Karpas-422 (cell line): ENCODE measurements at regions not wholly inside any gene's neighbourhood (a gene's known extent, or its start where the extent isn't known, plus 50 kb on each side); places are given as distances from the start of the nearest gene placed in this dataset.
"Not testable (repeated sequence)": the region's sequence is repeated elsewhere in the genome, so short reads cannot be mapped to it uniquely, and the experiment has no call there.

Experiments
- DNase-seq: peaks from one replicate; pipeline ENCODE4 v3.0.0-alpha.2; 2015
- H2AFZ ChIP-seq: fragments of 200-600 bp; sonication (generic); 2 replicates; pipeline ENCODE4 v1.6.1; 2014; ENCODE audit warnings: antibody characterized with exemption, low read length, mixed read lengths
- H3K27ac ChIP-seq: fragments of 200-600 bp; sonication (generic); 2 replicates; pipeline ENCODE4 v1.5.1; 2014; ENCODE audit warnings: mild to moderate bottlenecking, low read length, moderate library complexity
- H3K27me3 ChIP-seq: fragments of 200-600 bp; sonication (generic); 2 replicates; pipeline ENCODE4 v1.6.1; 2014; ENCODE audit warnings: low read length, mixed read lengths
- H3K36me3 ChIP-seq: fragments of 200-600 bp; sonication (generic); 2 replicates; pipeline ENCODE4 v1.6.1; 2014; ENCODE audit warnings: low read length, mixed read lengths; ENCODE audit not compliant: insufficient read depth
- H3K4me1 ChIP-seq: fragments of 200-600 bp; sonication (generic); 2 replicates; pipeline ENCODE4 v1.6.1; 2014; ENCODE audit warnings: mild to moderate bottlenecking, low read length, mixed read lengths
- H3K4me2 ChIP-seq: fragments of 200-600 bp; sonication (generic); 2 replicates; pipeline ENCODE4 v1.6.1; 2014; ENCODE audit warnings: low read length, low read depth, mild to moderate bottlenecking; ENCODE audit not compliant: poor library complexity, severe bottlenecking
- H3K4me3 ChIP-seq: fragments of 200-600 bp; sonication (generic); 2 replicates; pipeline ENCODE4 v1.5.1; 2014; ENCODE audit warnings: mild to moderate bottlenecking, antibody characterized with exemption, low read length, mixed read lengths
- H3K79me2 ChIP-seq: fragments of 200-600 bp; sonication (generic); 2 replicates; pipeline ENCODE4 v1.6.1; 2014; ENCODE audit warnings: mild to moderate bottlenecking, low read length, mixed read lengths
- H3K9ac ChIP-seq: fragments of 200-600 bp; sonication (generic); 2 replicates; pipeline ENCODE4 v1.6.0; 2014; ENCODE audit warnings: low read length
- H3K9me2 ChIP-seq: fragments of 200-600 bp; sonication (generic), shearing (Covaris generic); replicated peaks from 2 replicates; pipeline ENCODE4 v1.6.0; 2014; ENCODE audit warnings: mild to moderate bottlenecking, low read length, moderate library complexity; ENCODE audit not compliant: insufficient read depth
- H3K9me3 ChIP-seq: fragments of 300-700, 200-600 bp; sonication (generic); 2 replicates; pipeline ENCODE4 v1.6.1; 2014; ENCODE audit warnings: low read length, mixed read lengths
- H4K20me1 ChIP-seq: fragments of 200-600 bp; sonication (generic); 2 replicates; pipeline ENCODE4 v1.6.1; 2014; ENCODE audit warnings: mild to moderate bottlenecking, antibody characterized with exemption, low read length, low read depth; ENCODE audit not compliant: insufficient read depth

DNA sequence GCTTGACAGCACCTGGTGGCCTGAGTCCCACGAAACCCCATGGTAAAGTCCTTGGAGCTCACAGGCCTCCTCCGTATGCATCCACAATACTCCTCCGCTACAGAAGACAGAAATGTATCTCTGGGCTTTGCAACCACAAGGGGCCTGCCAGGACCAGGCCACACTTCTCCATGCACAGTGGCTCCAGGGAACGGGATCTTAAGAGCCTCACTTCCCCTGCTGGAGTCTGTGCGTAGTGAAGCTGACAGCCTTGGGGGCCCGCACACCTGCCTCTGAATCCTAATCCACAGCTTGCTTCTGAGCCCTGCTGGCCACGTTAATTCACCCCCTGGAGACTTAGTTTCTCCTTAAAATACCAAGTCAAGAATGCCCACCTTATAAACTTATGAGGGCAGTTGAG is 125.7 kb downstream of the COPRS start:
- no peaks in the 10 kb centered on the region for H3K36me3 ChIP-seq
- H3K4me1 ChIP-seq = no peaks in the 10 kb centered on the region
- no peaks in the 10 kb centered on the region for H3K27me3 ChIP-seq
- no peak overlapping the region for H2AFZ ChIP-seq
- no peaks in the 10 kb centered on the region for H4K20me1 ChIP-seq
- no peak for DNase-seq
- H3K27ac ChIP-seq = no peak overlapping the region
- H3K79me2 ChIP-seq = no peaks in the 10 kb centered on the region
- no peak overlapping the region for H3K9ac ChIP-seq
- H3K9me3 ChIP-seq = no peaks in the 10 kb centered on the region
- no peak overlapping the region for H3K4me3 ChIP-seq
- H3K9me2 ChIP-seq = no peaks in the 10 kb centered on the region
- no peak overlapping the region for H3K4me2 ChIP-seq

DNA sequence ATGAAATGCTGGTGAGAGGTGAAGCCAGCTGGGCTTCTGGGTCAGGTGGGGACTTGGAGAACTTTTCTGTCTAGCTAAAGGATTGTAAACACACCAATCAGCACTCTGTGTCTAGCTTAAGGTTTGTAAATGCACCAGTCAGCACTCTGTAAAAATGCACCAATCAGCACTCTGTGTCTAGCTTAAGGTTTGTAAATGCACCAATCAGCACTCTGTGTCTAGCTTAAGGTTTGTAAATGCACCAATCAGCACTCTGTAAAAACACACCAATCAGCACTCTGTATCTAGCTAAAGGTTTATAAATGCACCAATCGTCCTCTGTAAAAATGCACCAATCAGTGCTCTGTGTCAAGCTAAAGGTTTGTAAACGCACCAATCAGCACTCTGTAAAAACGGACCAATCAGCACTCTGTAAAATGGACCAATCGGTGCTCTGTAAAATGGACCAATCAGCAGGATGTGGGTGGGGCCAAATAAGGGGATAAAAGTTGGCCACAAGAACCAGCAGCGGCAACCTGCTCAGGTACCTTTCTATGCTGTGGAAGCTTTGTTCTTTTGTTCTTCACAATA is 127.4 kb downstream of the COPRS start:
- H3K4me1 ChIP-seq, H3K27ac ChIP-seq, H3K4me3 ChIP-seq, H3K79me2 ChIP-seq, H3K4me2 ChIP-seq, H2AFZ ChIP-seq, H3K36me3 ChIP-seq, H3K9me3 ChIP-seq, H3K27me3 ChIP-seq, H3K9ac ChIP-seq, H3K9me2 ChIP-seq, H4K20me1 ChIP-seq: not testable (repeated sequence)
- peak; percentile 48 for DNase-seq

DNA sequence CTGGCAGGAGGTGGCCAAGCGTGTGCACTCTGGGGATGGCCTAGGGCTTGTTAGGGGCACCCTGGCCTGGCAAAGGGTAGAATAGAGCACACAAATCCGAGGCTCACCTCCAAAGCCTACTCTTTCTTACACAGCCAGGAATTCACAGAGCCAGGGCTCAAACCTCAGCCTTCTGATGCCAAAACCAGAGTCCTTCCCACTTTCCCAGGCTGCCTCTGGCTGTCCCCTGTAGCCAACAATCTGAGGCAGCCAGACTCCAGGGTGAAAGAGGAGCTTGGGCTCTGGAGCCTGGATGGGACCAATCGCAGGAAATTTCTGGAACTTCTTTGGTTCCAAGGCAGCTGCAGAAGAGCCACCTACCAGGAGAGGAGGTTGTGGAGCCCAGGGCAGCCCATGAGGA is 127.9 kb downstream of the COPRS start:
- no peaks in the 10 kb centered on the region for H3K4me1 ChIP-seq
- no peaks in the 10 kb centered on the region for H4K20me1 ChIP-seq
- no peaks in the 10 kb centered on the region for H3K27me3 ChIP-seq
- no peak overlapping the region for H3K9ac ChIP-seq
- H3K27ac ChIP-seq = no peak overlapping the region
- H3K4me2 ChIP-seq = no peak overlapping the region
- H2AFZ ChIP-seq = no peak overlapping the region
- H3K4me3 ChIP-seq = no peak overlapping the region
- H3K36me3 ChIP-seq = no peaks in the 10 kb centered on the region
- no peaks in the 10 kb centered on the region for H3K79me2 ChIP-seq
- H3K9me3 ChIP-seq = no peaks in the 10 kb centered on the region
- DNase-seq = no peak
- H3K9me2 ChIP-seq = no peaks in the 10 kb centered on the region

DNA sequence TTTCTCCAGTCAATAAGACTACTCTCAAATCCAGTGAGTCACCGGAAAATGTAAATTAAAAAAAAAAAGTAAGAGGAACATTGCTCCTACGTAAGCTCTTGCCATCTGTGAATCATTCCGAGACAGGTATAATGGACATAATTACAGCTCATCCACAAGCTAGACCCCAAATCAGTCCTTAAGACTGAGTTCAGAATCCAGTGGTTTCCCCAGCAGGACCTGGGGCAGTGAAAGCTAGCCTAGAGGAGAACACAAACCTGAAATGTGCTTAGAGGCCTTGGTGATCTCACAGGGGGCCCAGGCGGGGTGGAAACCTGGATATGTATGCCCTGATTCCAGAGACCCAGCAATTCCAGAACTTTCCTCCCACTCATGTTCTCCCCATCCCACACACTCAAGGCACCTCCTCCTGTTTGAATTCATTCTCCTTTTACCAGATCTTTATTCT is 132.0 kb downstream of the COPRS start:
- Histone ChIP-seq H3K27ac (no peak overlapping the region), H3K9me2 (no peaks in the 10 kb centered on the region), H3K79me2 (no peaks in the 10 kb centered on the region), H3K4me2 (no peak overlapping the region), H3K4me3 (no peak overlapping the region), H3K9me3 (no peaks in the 10 kb centered on the region), H4K20me1 (no peaks in the 10 kb centered on the region), H3K9ac (no peak overlapping the region), H3K4me1 (no peaks in the 10 kb centered on the region), H3K27me3 (no peaks in the 10 kb centered on the region), H3K36me3 (no peaks in the 10 kb centered on the region), H2AFZ (no peak overlapping the region)
- DNase-seq = no peak

DNA sequence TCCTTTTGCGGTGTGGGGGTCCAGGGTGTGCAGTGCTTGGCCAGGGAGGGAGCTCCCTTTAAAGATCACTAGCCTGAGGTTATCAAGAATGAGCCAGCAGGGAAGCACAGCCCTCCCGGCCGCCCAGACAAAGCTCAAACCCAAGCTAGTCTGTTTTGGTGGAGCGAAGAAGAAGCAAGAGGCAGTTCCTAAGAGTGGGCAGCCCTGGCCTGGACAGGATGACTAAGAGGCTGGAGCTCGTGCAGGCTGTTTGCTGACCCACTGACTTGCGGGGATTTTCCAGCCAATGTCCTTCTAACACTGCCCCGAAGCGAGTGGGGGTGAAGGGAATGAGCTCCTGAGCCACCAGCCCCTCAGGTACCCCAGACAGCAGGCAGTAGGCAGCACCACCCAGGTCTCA is 134.4 kb downstream of the COPRS start:
- Histone ChIP-seq H3K4me1 (no peaks in the 10 kb centered on the region), H3K4me2 (no peak overlapping the region), H3K79me2 (no peaks in the 10 kb centered on the region), H3K27ac (no peak overlapping the region), H3K9me3 (no peaks in the 10 kb centered on the region), H3K27me3 (no peaks in the 10 kb centered on the region), H2AFZ (no peak overlapping the region), H3K9me2 (no peaks in the 10 kb centered on the region), H3K4me3 (no peak overlapping the region), H3K9ac (no peak overlapping the region), H3K36me3 (no peaks in the 10 kb centered on the region), H4K20me1 (no peaks in the 10 kb centered on the region)
- no peak for DNase-seq

DNA sequence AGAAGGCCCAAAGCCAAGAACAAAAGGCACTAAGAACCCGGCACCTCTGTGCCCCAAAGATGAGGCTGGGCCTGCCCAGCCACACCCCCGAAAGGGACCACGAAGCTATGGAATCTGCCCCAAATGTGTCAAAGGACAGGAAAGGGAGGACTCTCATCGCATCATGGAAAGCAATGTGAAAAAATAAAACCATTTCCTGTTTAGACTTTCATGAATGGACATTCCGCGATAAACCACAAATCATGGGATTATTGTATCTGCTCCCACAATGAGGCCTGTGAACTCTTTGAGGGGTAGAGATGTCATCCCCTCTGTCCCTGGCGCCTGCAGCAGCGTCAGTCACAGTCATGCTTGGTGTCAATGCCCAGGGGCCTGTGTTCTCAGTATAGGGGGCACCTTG is 135.0 kb downstream of the COPRS start:
- Histone ChIP-seq H3K9me2 (no peaks in the 10 kb centered on the region), H3K4me3 (no peak overlapping the region), H3K36me3 (no peaks in the 10 kb centered on the region), H3K9me3 (no peaks in the 10 kb centered on the region), H4K20me1 (no peaks in the 10 kb centered on the region), H2AFZ (no peak overlapping the region), H3K79me2 (no peaks in the 10 kb centered on the region), H3K27me3 (no peaks in the 10 kb centered on the region), H3K4me1 (no peaks in the 10 kb centered on the region), H3K9ac (no peak overlapping the region), H3K4me2 (no peak overlapping the region), H3K27ac (no peak overlapping the region)
- no peak for DNase-seq

DNA sequence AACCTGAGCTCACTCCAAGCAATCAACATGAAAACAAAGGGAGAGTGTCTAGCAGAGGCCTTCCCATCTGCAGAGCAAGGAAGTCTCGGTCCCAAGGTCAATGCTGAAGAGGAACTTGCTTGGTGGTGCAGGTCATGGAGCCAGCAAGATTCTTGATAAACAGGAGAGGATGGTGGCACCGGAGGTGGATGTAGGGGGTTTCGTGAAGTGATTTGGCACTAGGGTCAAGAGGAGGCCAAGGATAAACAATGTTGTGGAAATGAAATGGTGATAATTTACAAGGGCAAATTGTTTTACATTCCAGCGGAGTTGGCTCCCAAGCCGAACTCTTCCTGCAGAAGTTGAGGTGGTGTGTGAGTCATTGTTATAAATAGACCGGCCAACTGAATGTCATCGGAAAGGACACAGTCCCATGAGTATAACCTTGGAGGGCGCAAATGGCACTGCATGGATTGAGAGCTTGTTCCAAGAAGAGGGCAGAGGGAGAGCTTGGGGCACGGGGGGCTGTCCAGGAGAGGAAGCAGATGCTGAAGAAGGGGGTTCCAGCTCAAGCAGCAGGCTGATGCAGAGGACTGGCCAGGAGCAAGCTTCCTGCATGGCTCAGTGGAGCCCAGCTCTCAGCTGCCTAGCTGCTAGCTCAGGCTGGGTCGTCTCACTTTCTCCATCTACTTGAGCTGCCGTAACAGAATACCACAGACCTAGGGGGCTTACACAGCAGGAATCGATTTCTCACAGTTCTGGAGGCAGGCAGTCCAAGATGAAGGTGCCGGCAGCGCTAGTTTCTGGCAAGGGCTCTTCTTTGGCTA is 136.6 kb downstream of the COPRS start:
- no peak overlapping the region for H3K4me2 ChIP-seq
- no peaks in the 10 kb centered on the region for H4K20me1 ChIP-seq
- H3K79me2 ChIP-seq = no peaks in the 10 kb centered on the region
- no peak overlapping the region for H3K27ac ChIP-seq
- no peaks in the 10 kb centered on the region for H3K4me1 ChIP-seq
- no peaks in the 10 kb centered on the region for H3K36me3 ChIP-seq
- H3K9ac ChIP-seq = no peak overlapping the region
- H2AFZ ChIP-seq = no peak overlapping the region
- H3K27me3 ChIP-seq = no peaks in the 10 kb centered on the region
- H3K9me2 ChIP-seq = no peaks in the 10 kb centered on the region
- H3K4me3 ChIP-seq = no peak overlapping the region
- DNase-seq = no peak
- no peaks in the 10 kb centered on the region for H3K9me3 ChIP-seq

DNA sequence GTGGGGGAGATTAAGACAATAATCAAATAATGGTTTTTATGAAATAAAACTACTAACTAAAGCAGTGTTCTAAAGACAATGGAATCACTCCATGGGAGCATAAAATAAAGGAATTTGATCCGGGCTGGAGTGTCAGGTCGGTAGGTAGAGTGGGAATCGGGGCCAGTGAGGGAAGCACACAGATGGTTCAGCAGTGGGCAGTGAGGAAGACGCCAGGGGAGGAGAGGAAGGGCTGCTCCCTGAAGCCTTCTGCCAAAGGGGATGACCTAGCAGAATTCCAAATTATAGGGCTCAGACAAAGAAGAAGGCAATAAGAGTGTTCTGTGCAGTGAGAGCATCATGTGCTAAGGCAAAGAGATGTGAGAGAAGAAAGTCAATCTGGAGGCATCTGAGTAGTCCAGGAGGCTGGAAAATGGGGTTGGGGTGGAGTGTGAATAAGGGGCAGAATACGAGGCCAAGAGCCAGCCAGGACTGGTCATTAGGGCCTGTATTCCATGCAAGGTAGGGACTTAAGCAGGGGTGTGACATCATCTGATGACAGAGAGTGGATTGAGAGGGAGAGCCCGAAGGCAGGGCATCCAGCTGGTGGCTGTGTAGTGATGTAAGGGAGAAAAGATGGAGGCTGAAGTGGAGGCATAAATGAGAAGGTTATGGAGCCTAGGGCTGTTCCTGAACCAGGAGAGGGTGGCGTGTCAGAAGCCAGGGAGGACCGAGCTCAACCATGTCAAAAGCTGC is 137.6 kb downstream of the COPRS start:
- H3K4me3 ChIP-seq = no peak overlapping the region
- no peaks in the 10 kb centered on the region for H3K4me1 ChIP-seq
- H2AFZ ChIP-seq = no peak overlapping the region
- H3K4me2 ChIP-seq = no peak overlapping the region
- H3K79me2 ChIP-seq = no peaks in the 10 kb centered on the region
- no peak overlapping the region for H3K27ac ChIP-seq
- H3K27me3 ChIP-seq = no peaks in the 10 kb centered on the region
- no peaks in the 10 kb centered on the region for H4K20me1 ChIP-seq
- no peak overlapping the region for H3K9ac ChIP-seq
- DNase-seq = no peak
- H3K9me3 ChIP-seq = no peaks in the 10 kb centered on the region
- no peaks in the 10 kb centered on the region for H3K9me2 ChIP-seq
- no peaks in the 10 kb centered on the region for H3K36me3 ChIP-seq
